Fibroblast of mammary gland (primary cell): ENCODE measurements at regions not wholly inside any gene's neighbourhood (a gene's known extent, or its start where the extent isn't known, plus 50 kb on each side); places are given as distances from the start of the nearest gene placed in this dataset.
A peak's percentile ranks its signal among the peaks of the same experiment; 100 is the strongest.

Experiments used
- DNase-seq: peaks from one replicate; pipeline ENCODE4 v3.0.0-alpha.2; 2010; ENCODE audit warnings: low read depth
- H3K4me3 ChIP-seq: 2 replicates; pipeline ENCODE4 v1.5.1; 2011; ENCODE audit warnings: low read depth, mild to moderate bottlenecking, low read length, moderate library complexity; ENCODE audit not compliant: control insufficient read depth
- TF ChIP-seq, protein P1 (sequence below): conservative IDR thresholded peaks from 2 replicates; pipeline ENCODE4 v1.5.1; 2011; ENCODE audit warnings: low read depth, low read length, inconsistent platforms; ENCODE audit not compliant: control insufficient read depth, insufficient read depth

GRCh38 chr7:149714081-149714909, 59.1 kb downstream of the ZNF467 start:
- TF ChIP-seq, protein P1, sequence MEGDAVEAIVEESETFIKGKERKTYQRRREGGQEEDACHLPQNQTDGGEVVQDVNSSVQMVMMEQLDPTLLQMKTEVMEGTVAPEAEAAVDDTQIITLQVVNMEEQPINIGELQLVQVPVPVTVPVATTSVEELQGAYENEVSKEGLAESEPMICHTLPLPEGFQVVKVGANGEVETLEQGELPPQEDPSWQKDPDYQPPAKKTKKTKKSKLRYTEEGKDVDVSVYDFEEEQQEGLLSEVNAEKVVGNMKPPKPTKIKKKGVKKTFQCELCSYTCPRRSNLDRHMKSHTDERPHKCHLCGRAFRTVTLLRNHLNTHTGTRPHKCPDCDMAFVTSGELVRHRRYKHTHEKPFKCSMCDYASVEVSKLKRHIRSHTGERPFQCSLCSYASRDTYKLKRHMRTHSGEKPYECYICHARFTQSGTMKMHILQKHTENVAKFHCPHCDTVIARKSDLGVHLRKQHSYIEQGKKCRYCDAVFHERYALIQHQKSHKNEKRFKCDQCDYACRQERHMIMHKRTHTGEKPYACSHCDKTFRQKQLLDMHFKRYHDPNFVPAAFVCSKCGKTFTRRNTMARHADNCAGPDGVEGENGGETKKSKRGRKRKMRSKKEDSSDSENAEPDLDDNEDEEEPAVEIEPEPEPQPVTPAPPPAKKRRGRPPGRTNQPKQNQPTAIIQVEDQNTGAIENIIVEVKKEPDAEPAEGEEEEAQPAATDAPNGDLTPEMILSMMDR: no peak
- peak overlapping the region; percentile 61 for H3K4me3 ChIP-seq
- peak; percentile 74 for DNase-seq

GRCh38 chr7:149713731-149714068, 59.7 kb downstream of the ZNF467 start:
- DNase-seq: no peak
- H3K4me3 ChIP-seq: peak overlapping the region; percentile 61
- TF ChIP-seq, protein P1: no peak

- no peak overlapping the region for H3K4me3 ChIP-seq
- TF ChIP-seq, protein P1: no peak
- no peak for DNase-seq
These were observed 60.2 kb downstream of the ZNF467 start for GRCh38 chr7:149713061-149713730.

- no peak overlapping the region for H3K4me3 ChIP-seq
- TF ChIP-seq, protein P1: no peak
- no peak for DNase-seq
These were observed 65.4 kb downstream of the ZNF467 start for GRCh38 chr7:149708026-149708425.

- DNase-seq: peak; percentile 25
- TF ChIP-seq, protein P1: no peak
- H3K4me3 ChIP-seq: no peak overlapping the region
These were observed 65.9 kb downstream of the ZNF467 start for GRCh38 chr7:149707448-149707886.

GRCh38 chr7:149706398-149706797, 67.0 kb downstream of the ZNF467 start:
- no peak overlapping the region for H3K4me3 ChIP-seq
- TF ChIP-seq, protein P1: no peak
- DNase-seq: no peak
